OCI-LY7 (cell line): ENCODE measurements at regions not wholly inside any gene's neighbourhood (a gene's known extent, or its start where the extent isn't known, plus 50 kb on each side); places are given as distances from the start of the nearest gene placed in this dataset.

Experiments
- EZH2phosphoT487 ChIP-seq: fragments of 200-600 bp; sonication (generic); IDR thresholded peaks from 2 replicates; pipeline ENCODE4 v1.6.1; 2018; ENCODE audit warnings: low read depth, borderline replicate concordance, mild to moderate bottlenecking, mixed run types, antibody characterized with exemption, low read length, moderate library complexity, mixed read lengths
- TF ChIP-seq, protein P1 (sequence below): fragments of 200-600 bp; sonication (generic); conservative IDR thresholded peaks from 2 replicates; pipeline ENCODE4 v1.5.1; 2014; ENCODE audit warnings: mild to moderate bottlenecking, antibody characterized with exemption, low read length, moderate library complexity, mixed read lengths

DNA sequence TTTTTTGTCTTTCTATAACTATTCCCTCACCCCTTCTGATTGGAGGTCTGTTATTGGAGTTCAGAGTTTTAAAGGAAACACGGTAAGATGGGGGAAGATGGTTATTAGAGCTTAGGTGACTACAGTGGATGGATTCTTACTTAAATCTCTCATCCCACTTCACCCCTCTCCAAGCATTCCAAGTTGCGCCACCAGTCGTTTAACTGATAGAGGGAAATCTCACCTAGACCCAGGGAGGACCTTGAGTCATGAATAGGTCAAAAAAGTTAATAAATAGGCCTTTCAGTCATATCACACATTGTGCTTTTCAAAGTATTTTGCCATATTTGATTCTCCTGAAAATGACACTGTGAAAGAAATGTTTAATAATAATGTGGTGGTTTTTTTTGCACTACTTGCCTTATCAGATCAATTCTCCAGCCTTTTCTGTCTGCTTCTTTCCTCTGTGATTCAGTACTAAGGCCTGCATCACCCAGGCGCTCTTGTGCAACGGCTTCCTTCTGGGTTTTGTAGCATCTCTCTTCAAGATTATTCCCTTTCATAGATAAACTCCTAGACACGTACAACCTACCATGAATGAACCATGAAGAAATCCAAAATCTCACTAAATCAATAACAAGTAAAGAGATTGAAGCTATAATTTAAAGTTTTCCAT lies 100.4 kb upstream of the TGFBR2 start:
- TF ChIP-seq, protein P1, sequence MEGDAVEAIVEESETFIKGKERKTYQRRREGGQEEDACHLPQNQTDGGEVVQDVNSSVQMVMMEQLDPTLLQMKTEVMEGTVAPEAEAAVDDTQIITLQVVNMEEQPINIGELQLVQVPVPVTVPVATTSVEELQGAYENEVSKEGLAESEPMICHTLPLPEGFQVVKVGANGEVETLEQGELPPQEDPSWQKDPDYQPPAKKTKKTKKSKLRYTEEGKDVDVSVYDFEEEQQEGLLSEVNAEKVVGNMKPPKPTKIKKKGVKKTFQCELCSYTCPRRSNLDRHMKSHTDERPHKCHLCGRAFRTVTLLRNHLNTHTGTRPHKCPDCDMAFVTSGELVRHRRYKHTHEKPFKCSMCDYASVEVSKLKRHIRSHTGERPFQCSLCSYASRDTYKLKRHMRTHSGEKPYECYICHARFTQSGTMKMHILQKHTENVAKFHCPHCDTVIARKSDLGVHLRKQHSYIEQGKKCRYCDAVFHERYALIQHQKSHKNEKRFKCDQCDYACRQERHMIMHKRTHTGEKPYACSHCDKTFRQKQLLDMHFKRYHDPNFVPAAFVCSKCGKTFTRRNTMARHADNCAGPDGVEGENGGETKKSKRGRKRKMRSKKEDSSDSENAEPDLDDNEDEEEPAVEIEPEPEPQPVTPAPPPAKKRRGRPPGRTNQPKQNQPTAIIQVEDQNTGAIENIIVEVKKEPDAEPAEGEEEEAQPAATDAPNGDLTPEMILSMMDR, result no peak
- TF ChIP-seq EZH2phosphoT487, result no peak
